GM13976 (cell line): ENCODE measurements at regions not wholly inside any gene's neighbourhood (a gene's known extent, or its start where the extent isn't known, plus 50 kb on each side); places are given as distances from the start of the nearest gene placed in this dataset.

ENCODE experiments used
- DNase-seq: peaks from one replicate; pipeline ENCODE4 v3.0.0; 2012; ENCODE audit warnings: low spot score
- CTCF ChIP-seq: IDR thresholded peaks from 2 replicates; pipeline ENCODE4 v1.5.1; 2012; ENCODE audit warnings: borderline replicate concordance, mild to moderate bottlenecking; ENCODE audit not compliant: insufficient read depth; ENCODE audit errors: extremely low read depth, missing control alignments, control extremely low read depth
- in situ Hi-C: fragments of 300-500 bp; cut with MboI; formaldehyde crosslinking; loops from one replicate; pipeline ENCODE4 v1.12.0; 2022; ENCODE audit warnings: low sequenced_read_pairs, mixed read lengths, inconsistent platforms; ENCODE audit not compliant: unreplicated experiment

- in situ Hi-C loops, result loop anchor here (10.0 kb wide), 1 partner anchor 155 kb away; no protein-coding TSS in a partner anchor
- DNase-seq, result no peak
- TF ChIP-seq CTCF, result no peak
Observed at GRCh38 chr6:29999416-29999815, 57.1 kb downstream of the HLA-A start.

GRCh38 chr6:30000156-30000791 lies 57.9 kb downstream of the HLA-A start:
- no peak for DNase-seq
- no peak for TF ChIP-seq CTCF
- in situ Hi-C loops, result no loop called here

GRCh38 chr6:30002871-30003270 lies 58.2 kb upstream of the POLR1H start:
- no peak for TF ChIP-seq CTCF
- in situ Hi-C loops, result no loop called here
- no peak for DNase-seq

- TF ChIP-seq CTCF, result no peak
- in situ Hi-C loops, result no loop called here
- DNase-seq, result no peak
Observed at GRCh38 chr6:30005482-30005881, 55.6 kb upstream of the POLR1H start.

- in situ Hi-C loops, result no loop called here
- no peak for TF ChIP-seq CTCF
- DNase-seq, result peak; percentile 42
Observed at GRCh38 chr6:30006170-30007131, 54.6 kb upstream of the POLR1H start.

- in situ Hi-C loops, result no loop called here
- TF ChIP-seq CTCF, result no peak
- DNase-seq, result peak; percentile 47
Observed at GRCh38 chr6:30007132-30007764, 53.8 kb upstream of the POLR1H start.
